CD4-positive, alpha-beta memory T cell (primary cell): ENCODE measurements at regions not wholly inside any gene's neighbourhood (a gene's known extent, or its start where the extent isn't known, plus 50 kb on each side); places are given as distances from the start of the nearest gene placed in this dataset.
A peak's percentile ranks its signal among the peaks of the same experiment; 100 is the strongest.

Experiments
- CTCF ChIA-PET: fragments of 350-600 bp; sonication (Branson Sonifier 250); formaldehyde crosslinking; loops from one replicate; lab custom pipeline; 2021; ENCODE audit warnings: inconsistent platforms; ENCODE audit not compliant: partially characterized antibody; lab: Charles Lee
- POLR2A ChIA-PET: fragments of 350-600 bp; sonication (Branson Sonifier 250); formaldehyde crosslinking; loops from one replicate; lab custom pipeline; 2021; ENCODE audit not compliant: partially characterized antibody; lab: Charles Lee
- DNase-seq, 5 donors: peaks; one replicate each; pipeline versions ENCODE4 v3.0.0 to v3.0.0-alpha.2; 2020 to 2022; ENCODE audit warnings: mixed read lengths in 1 of 5
- H3K27ac ChIP-seq: one replicate; pipeline ENCODE4 v1.7.0; 2013; ENCODE audit warnings: low read depth, low read length
- H3K27me3 ChIP-seq: 2 replicates; pipeline ENCODE4 v1.7.0; 2013; ENCODE audit warnings: mild to moderate bottlenecking, low read length, moderate library complexity; ENCODE audit not compliant: insufficient read depth
- H3K36me3 ChIP-seq: 2 replicates; pipeline ENCODE4 v1.7.0; 2013; ENCODE audit warnings: mild to moderate bottlenecking, low read length, moderate library complexity; ENCODE audit not compliant: insufficient read depth
- H3K4me1 ChIP-seq: 2 replicates; pipeline ENCODE4 v1.7.0; 2013; ENCODE audit warnings: mild to moderate bottlenecking, low read length, moderate library complexity; ENCODE audit not compliant: insufficient read depth
- H3K4me3 ChIP-seq, 2 donors: one replicate each; pipeline ENCODE4 v1.7.0; 2013; ENCODE audit warnings: low read length in 2 of 2, mild to moderate bottlenecking in 1 of 2
- H3K9me3 ChIP-seq, 2 donors: one replicate each; pipeline ENCODE4 v1.7.0; 2013; ENCODE audit warnings: low read length in 2 of 2, control low read depth in 1 of 2; ENCODE audit not compliant: control insufficient read depth in 1 of 2
- H3K27ac Mint-ChIP-seq, 7 donors: one replicate each; pipeline ENCODE4 v1.8.0; 2020 to 2021; ENCODE audit warnings: mixed read lengths in 7 of 7, mild to moderate bottlenecking in 6 of 7, inconsistent platforms in 3 of 7, moderate library complexity in 3 of 7
- H3K27me3 Mint-ChIP-seq, 2 donors: one replicate each; pipeline ENCODE4 v1.8.0; 2020 to 2021; ENCODE audit warnings: mixed read lengths in 2 of 2
- H3K36me3 Mint-ChIP-seq, 2 donors: one replicate each; pipeline ENCODE4 v1.8.0; 2020 to 2021; ENCODE audit warnings: mixed read lengths in 2 of 2, inconsistent platforms in 1 of 2, mild to moderate bottlenecking in 1 of 2
- H3K4me1 Mint-ChIP-seq, 4 donors: one replicate each; pipeline ENCODE4 v1.8.0; 2020 to 2021; ENCODE audit warnings: mixed read lengths in 4 of 4, mild to moderate bottlenecking in 1 of 4
- H3K4me3 Mint-ChIP-seq, 8 donors: one replicate each; pipeline ENCODE4 v1.8.0; 2020 to 2021; ENCODE audit warnings: mixed read lengths in 8 of 8, mild to moderate bottlenecking in 7 of 8, moderate library complexity in 6 of 8, inconsistent platforms in 3 of 8
- H3K9me3 Mint-ChIP-seq, 8 donors: one replicate each; pipeline ENCODE4 v1.8.0; 2020 to 2021; ENCODE audit warnings: mixed read lengths in 8 of 8, mild to moderate bottlenecking in 5 of 8, inconsistent platforms in 3 of 8, moderate library complexity in 1 of 8
- intact Hi-C: fragments of 100-400 bp; cut with micrococcal nuclease; formaldehyde crosslinking; loops from one replicate; pipeline ENCODE4 v1.15.1; 2023

DNA sequence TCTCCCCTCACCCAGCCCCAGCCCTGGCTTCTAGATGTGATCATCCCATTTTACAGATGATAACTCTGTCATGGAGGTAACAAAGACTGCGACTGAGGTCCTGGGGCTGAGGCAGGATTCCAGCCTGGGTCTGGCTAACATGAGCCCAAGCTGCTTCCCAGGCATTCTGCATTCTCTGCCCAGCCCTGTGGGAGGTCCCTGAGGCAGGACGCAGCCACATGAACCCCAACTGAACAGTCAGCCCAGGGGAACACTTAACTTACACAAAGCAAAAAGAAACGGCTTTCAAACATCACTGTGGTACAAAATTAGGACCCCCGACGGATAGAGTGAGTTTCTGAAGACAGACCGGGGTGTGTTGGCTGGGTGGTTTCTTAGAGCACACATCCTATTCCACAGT lies 135.3 kb downstream of the ACKR3 start:
- no peak for DNase-seq
- no peak overlapping the region for H3K4me3 ChIP-seq
- no peak overlapping the region for H3K27ac ChIP-seq
- no peaks in the 10 kb centered on the region for H3K4me1 Mint-ChIP-seq
- intact Hi-C loops = no loop called here
- no peaks in the 10 kb centered on the region for H3K9me3 Mint-ChIP-seq
- H3K27ac Mint-ChIP-seq = no peak overlapping the region
- peak overlapping the region in 1 of 8 donors; percentile 24 for H3K4me3 Mint-ChIP-seq
- H3K27me3 ChIP-seq = no peaks in the 10 kb centered on the region
- no peaks in the 10 kb centered on the region for H3K36me3 Mint-ChIP-seq
- H3K4me1 ChIP-seq = no peaks in the 10 kb centered on the region
- CTCF ChIA-PET = no interaction called here
- H3K27me3 Mint-ChIP-seq = peaks cover 0 to 3% of the 10 kb centered on the region in 2 donors
- POLR2A ChIA-PET = no interaction called here
- H3K36me3 ChIP-seq = no peaks in the 10 kb centered on the region
- H3K9me3 ChIP-seq = no peaks in the 10 kb centered on the region

DNA sequence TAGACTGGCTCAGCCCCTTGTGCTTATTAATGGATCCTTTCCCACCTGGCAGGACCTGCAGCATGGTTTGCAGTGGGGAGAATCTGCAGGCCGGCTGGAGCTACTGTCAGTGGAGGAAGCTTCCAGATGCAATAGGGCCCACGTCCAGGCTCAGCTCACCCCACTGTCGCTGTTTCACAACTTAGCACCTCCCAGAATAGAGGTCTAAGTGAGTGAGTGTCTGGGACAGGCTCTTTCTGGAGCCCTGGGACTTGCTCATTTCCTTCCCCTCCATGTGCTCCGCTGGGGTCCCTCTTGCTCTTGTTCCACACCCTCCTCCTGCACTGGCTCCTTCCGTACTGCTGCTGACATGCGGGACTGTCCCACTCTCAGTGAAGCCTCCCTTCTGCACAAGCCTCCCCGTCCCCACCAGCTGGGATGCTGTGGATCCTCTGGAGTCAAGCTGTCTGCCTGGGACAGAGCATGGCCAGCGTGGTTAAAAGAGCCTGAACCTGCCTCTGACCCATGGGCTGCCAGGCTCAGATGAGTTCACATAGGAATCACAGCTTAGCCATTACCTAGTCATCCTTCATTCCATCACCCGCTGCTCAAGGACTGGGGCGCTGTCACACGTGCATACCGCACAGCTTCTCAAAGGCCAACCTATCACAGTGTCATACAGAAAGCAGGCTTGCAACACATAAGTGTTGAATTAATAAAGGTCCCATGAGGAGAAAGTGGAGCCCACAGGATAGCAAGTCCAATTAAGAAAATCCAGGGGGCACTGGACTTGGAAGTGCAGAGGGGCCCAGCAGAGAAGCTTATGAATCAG lies 135.9 kb downstream of the ACKR3 start:
- no peak overlapping the region for H3K27ac Mint-ChIP-seq
- H3K9me3 Mint-ChIP-seq = no peaks in the 10 kb centered on the region
- CTCF ChIA-PET = no interaction called here
- H3K4me1 Mint-ChIP-seq = no peaks in the 10 kb centered on the region
- no peaks in the 10 kb centered on the region for H3K36me3 ChIP-seq
- intact Hi-C loops = no loop called here
- no peak for DNase-seq
- POLR2A ChIA-PET = no interaction called here
- H3K27me3 Mint-ChIP-seq = peaks cover 0 to 3% of the 10 kb centered on the region in 2 donors
- no peak overlapping the region for H3K4me3 ChIP-seq
- H3K36me3 Mint-ChIP-seq = no peaks in the 10 kb centered on the region
- H3K27ac ChIP-seq = no peak overlapping the region
- H3K4me1 ChIP-seq = no peaks in the 10 kb centered on the region
- H3K9me3 ChIP-seq = no peaks in the 10 kb centered on the region
- no peaks in the 10 kb centered on the region for H3K27me3 ChIP-seq
- no peak overlapping the region for H3K4me3 Mint-ChIP-seq

DNA sequence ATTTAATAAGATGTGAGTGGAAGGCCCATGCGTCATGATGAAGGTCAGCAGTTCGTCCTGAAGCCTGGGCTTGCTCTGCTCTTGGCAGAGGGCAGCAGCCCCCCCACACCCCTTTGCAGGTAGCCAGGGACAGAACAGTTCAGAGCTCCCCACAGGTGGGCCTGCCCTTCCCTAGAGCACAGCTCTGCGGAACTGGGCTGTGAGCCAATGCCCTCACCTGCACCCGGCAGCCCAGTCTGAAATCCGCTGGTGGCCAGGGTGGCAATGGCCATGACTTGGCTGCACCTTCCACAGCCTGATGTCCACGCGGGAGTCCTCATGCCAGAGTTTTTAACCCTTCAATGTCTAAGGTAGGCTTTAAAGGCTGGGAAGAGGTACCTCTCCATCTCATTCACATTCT lies 136.7 kb downstream of the ACKR3 start:
- Histone ChIP-seq H3K36me3 (no peaks in the 10 kb centered on the region), H3K27ac (no peak overlapping the region), H3K9me3 (no peaks in the 10 kb centered on the region), H3K4me1 (no peaks in the 10 kb centered on the region), H3K27me3 (no peaks in the 10 kb centered on the region), H3K4me3 (no peak overlapping the region)
- no peak for DNase-seq
- no peak overlapping the region for H3K4me3 Mint-ChIP-seq
- intact Hi-C loops = no loop called here
- no peaks in the 10 kb centered on the region for H3K27me3 Mint-ChIP-seq
- ChIA-PET CTCF (no interaction called here), POLR2A (no interaction called here)
- H3K9me3 Mint-ChIP-seq = no peaks in the 10 kb centered on the region
- H3K36me3 Mint-ChIP-seq = no peaks in the 10 kb centered on the region
- no peaks in the 10 kb centered on the region for H3K4me1 Mint-ChIP-seq
- H3K27ac Mint-ChIP-seq = no peak overlapping the region

DNA sequence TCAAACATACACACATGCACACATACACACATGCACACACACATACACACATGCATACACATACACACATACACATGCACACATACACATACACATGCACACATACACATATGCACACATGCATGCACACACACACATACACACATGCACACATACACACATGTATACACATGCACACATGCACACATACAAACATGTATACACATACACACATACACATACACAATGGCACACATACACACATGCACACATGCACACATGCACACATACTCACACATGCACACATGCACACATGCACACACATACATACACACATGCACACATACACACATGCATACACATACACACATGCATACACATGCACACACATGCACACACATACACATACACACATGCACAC lies 137.2 kb downstream of the ACKR3 start:
- H3K9me3 Mint-ChIP-seq = no peaks in the 10 kb centered on the region
- no peaks in the 10 kb centered on the region for H3K36me3 ChIP-seq
- no peaks in the 10 kb centered on the region for H3K36me3 Mint-ChIP-seq
- no peaks in the 10 kb centered on the region for H3K9me3 ChIP-seq
- intact Hi-C loops = no loop called here
- no peak overlapping the region for H3K4me3 Mint-ChIP-seq
- no peaks in the 10 kb centered on the region for H3K4me1 Mint-ChIP-seq
- H3K27me3 ChIP-seq = no peaks in the 10 kb centered on the region
- no peak overlapping the region for H3K4me3 ChIP-seq
- POLR2A ChIA-PET = no interaction called here
- H3K27ac Mint-ChIP-seq = no peak overlapping the region
- no peak for DNase-seq
- H3K27me3 Mint-ChIP-seq = no peaks in the 10 kb centered on the region
- CTCF ChIA-PET = no interaction called here
- no peaks in the 10 kb centered on the region for H3K4me1 ChIP-seq
- no peak overlapping the region for H3K27ac ChIP-seq

DNA sequence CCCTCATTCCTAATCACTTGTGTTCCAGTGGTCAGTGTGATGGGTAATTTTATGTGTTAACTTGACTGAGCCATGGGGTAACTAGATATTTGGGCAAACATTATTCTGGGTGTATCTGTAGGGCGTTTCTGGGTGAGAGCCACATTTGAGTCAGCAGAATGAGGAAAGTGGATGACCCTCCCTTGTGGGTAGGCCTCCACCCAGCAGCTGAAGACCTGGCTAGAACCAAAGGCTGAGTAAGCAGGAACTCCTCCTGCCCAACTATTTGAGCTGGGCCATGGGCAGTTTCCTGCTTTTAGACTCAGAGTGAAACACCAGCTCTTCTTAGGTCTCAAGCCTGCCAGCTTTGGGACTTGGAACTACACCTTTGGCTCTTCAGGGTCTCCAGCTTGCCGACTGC lies 141.8 kb downstream of the ACKR3 start:
- Mint-ChIP-seq H3K4me1 (no peaks in the 10 kb centered on the region), H3K27me3 (peaks cover 1 to 9% of the 10 kb centered on the region in 2 donors), H3K4me3 (no peak overlapping the region), H3K9me3 (no peaks in the 10 kb centered on the region), H3K36me3 (no peaks in the 10 kb centered on the region), H3K27ac (peak overlapping the region in 1 of 7 donors; percentile 43)
- Histone ChIP-seq H3K27me3 (no peaks in the 10 kb centered on the region), H3K27ac (no peak overlapping the region), H3K4me1 (no peaks in the 10 kb centered on the region), H3K4me3 (no peak overlapping the region), H3K9me3 (no peaks in the 10 kb centered on the region), H3K36me3 (no peaks in the 10 kb centered on the region)
- intact Hi-C loops = no loop called here
- POLR2A ChIA-PET = no interaction called here
- CTCF ChIA-PET = no interaction called here
- no peak for DNase-seq

DNA sequence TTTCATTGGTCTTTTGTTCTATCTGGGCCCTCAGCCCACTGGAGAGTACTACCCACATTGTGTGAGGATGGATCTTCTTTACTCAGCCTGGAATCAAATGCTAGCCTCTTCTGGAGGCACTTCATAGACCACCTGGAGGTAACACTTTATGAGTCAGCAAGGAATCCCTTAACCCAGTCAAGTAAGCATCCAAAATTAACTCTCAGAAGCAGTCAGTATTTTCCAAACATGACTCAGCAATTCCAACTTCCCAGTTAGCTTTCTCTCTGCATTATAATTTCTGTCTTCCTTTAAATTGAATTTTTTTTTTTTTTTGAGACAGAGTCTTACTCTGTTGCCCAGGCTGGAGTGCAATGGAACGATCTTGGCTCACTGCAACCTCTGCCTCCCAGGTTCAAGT lies 142.7 kb downstream of the ACKR3 start:
- Histone ChIP-seq H3K36me3 (no peaks in the 10 kb centered on the region), H3K27me3 (no peaks in the 10 kb centered on the region), H3K27ac (no peak overlapping the region), H3K9me3 (no peaks in the 10 kb centered on the region), H3K4me1 (no peaks in the 10 kb centered on the region), H3K4me3 (no peak overlapping the region)
- Mint-ChIP-seq H3K27me3 (peaks cover 4 to 14% of the 10 kb centered on the region in 2 donors), H3K4me1 (no peaks in the 10 kb centered on the region), H3K9me3 (no peaks in the 10 kb centered on the region), H3K27ac (no peak overlapping the region), H3K4me3 (no peak overlapping the region), H3K36me3 (no peaks in the 10 kb centered on the region)
- DNase-seq = no peak
- POLR2A ChIA-PET = no interaction called here
- CTCF ChIA-PET = no interaction called here
- intact Hi-C loops = no loop called here

DNA sequence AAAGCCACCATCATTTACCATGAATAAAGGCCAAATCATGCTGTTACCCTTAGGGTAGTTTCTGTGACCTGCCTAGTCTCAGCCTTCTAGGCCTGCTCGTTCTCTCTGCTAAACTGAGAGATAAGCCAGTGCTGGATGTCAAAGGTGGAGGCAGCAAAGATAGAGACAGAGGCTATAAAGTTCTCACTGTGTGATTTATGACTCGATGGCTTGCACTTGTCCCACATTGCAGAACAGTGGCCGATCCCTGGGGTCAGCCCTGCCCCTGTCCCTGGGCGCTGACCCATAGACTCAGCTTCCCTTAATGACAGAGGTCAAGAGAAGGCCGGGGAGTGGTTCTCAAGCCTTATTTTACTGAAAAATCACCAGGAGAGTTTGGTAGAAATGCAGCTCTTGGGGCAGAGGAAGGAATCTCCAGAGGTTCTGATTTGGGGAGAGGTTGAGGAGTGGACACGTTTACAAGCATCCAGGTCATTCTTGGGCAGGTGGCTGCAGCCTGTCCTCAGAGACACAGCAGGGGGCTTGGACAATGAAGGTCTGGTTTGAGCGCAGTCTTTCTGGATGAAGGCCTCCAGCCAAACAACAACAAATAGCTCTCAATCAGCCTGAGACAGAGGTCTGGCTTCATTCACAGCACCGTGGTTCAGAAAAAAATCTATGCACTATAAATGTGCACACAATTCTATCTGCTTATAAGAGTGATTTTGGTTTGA lies 143.5 kb downstream of the ACKR3 start:
- H3K36me3 Mint-ChIP-seq = no peaks in the 10 kb centered on the region
- no peaks in the 10 kb centered on the region for H3K9me3 Mint-ChIP-seq
- CTCF ChIA-PET = no interaction called here

More for the DNA sequence above, 143.5 kb downstream of the ACKR3 start:
- Histone ChIP-seq H3K36me3 (no peaks in the 10 kb centered on the region), H3K27me3 (no peaks in the 10 kb centered on the region), H3K9me3 (no peaks in the 10 kb centered on the region), H3K27ac (no peak overlapping the region), H3K4me1 (no peaks in the 10 kb centered on the region), H3K4me3 (no peak overlapping the region)
- H3K27ac Mint-ChIP-seq = no peak overlapping the region
- H3K4me1 Mint-ChIP-seq = no peaks in the 10 kb centered on the region
- POLR2A ChIA-PET = no interaction called here
- H3K27me3 Mint-ChIP-seq = peaks cover 4 to 18% of the 10 kb centered on the region in 2 donors
- intact Hi-C loops = no loop called here
- no peak overlapping the region for H3K4me3 Mint-ChIP-seq
- DNase-seq = no peak
